H1 (cell line): ENCODE measurements at regions not wholly inside any gene's neighbourhood (a gene's known extent, or its start where the extent isn't known, plus 50 kb on each side); places are given as distances from the start of the nearest gene placed in this dataset.

Source experiments
- CTCF ChIA-PET: fragments of 300-600 bp; sonication (Branson Sonifier 250); formaldehyde crosslinking; loops from one replicate; lab custom pipeline; 2021; ENCODE audit not compliant: partially characterized antibody; lab: Charles Lee
- POLR2A ChIA-PET: fragments of 300-600 bp; sonication (Branson Sonifier 250); formaldehyde crosslinking; loops from one replicate; lab custom pipeline; 2021; ENCODE audit warnings: inconsistent platforms; ENCODE audit not compliant: partially characterized antibody; lab: Charles Lee
- DNase-seq, 2 experiments: peaks; one replicate each; pipeline versions ENCODE4 v3.0.0 to v3.0.0-alpha.2; 2010 to 2022; ENCODE audit warnings: low spot score in 2 of 2, low read depth in 1 of 2, mixed read lengths in 1 of 2
- FAIRE-seq: peaks from 2 replicates; lab custom pipeline; 2011; peaks lifted over from hg19 to GRCh38; lab: Jason Lieb, UNC
- H2AFZ ChIP-seq: 2 replicates; pipeline ENCODE4 v1.8.1; 2012; ENCODE audit warnings: low read length, inconsistent platforms
- H2AK5ac ChIP-seq: 2 replicates; pipeline ENCODE4 v1.6.1; 2013; ENCODE audit warnings: low read depth, low read length
- H2BK120ac ChIP-seq: replicated peaks from 2 replicates; pipeline ENCODE3; 2013; ENCODE audit warnings: low read depth, low read length, inconsistent platforms
- H2BK12ac ChIP-seq: 2 replicates; pipeline ENCODE4 v1.6.1; 2013; ENCODE audit warnings: low read depth, low read length
- H2BK15ac ChIP-seq: 2 replicates; pipeline ENCODE4 v1.6.1; 2013; ENCODE audit warnings: low read length
- H2BK20ac ChIP-seq: 2 replicates; pipeline ENCODE4 v1.6.1; 2013; ENCODE audit warnings: low read length
- H2BK5ac ChIP-seq: 2 replicates; pipeline ENCODE4 v1.6.1; 2013; ENCODE audit warnings: low read depth, low read length
- H3K14ac ChIP-seq: 2 replicates; pipeline ENCODE4 v1.6.1; 2013; ENCODE audit warnings: inconsistent platforms; ENCODE audit not compliant: insufficient read length
- H3K18ac ChIP-seq: 2 replicates; pipeline ENCODE4 v1.6.1; 2013; ENCODE audit warnings: low read length; ENCODE audit errors: extremely low read depth
- H3K23ac ChIP-seq: 2 replicates; pipeline ENCODE4 v1.6.1; 2013; ENCODE audit warnings: inconsistent platforms; ENCODE audit not compliant: insufficient read length
- H3K23me2 ChIP-seq: 2 replicates; pipeline ENCODE4 v1.6.1; 2013; ENCODE audit warnings: low read depth, low read length
- H3K27ac ChIP-seq: 2 replicates; pipeline ENCODE4 v1.6.1; 2011; ENCODE audit warnings: low read depth, low read length, inconsistent platforms
- H3K27me3 ChIP-seq, 4 experiments: replicated peaks in 1 of 4; 1 replicate in 1 of 4; 2 replicates in 3 of 4; pipeline versions ENCODE4 v1.6.1 to v1.8.1; 2011 to 2013; ENCODE audit warnings: low read length in 3 of 4, mild to moderate bottlenecking in 3 of 4, inconsistent platforms in 2 of 4, mixed read lengths in 2 of 4, moderate library complexity in 1 of 4; ENCODE audit not compliant: control insufficient read depth in 3 of 4, insufficient read depth in 3 of 4; ENCODE audit errors: extremely low read depth in 1 of 4
- H3K36me3 ChIP-seq, 4 experiments: 2 replicates each; pipeline versions ENCODE4 v1.6.1 to v1.8.1; 2011 to 2013; ENCODE audit warnings: mild to moderate bottlenecking in 4 of 4, low read length in 3 of 4, moderate library complexity in 2 of 4, control low read depth in 1 of 4, inconsistent platforms in 1 of 4; ENCODE audit not compliant: insufficient read depth in 4 of 4, control insufficient read depth in 2 of 4
- H3K4ac ChIP-seq: replicated peaks from 2 replicates; pipeline ENCODE3; 2013; ENCODE audit warnings: low read length, low read depth, mixed read lengths, inconsistent platforms; ENCODE audit not compliant: insufficient read length
- H3K4me1 ChIP-seq, 4 experiments: replicated peaks in 1 of 4; 1 replicate in 1 of 4; 2 replicates in 3 of 4; pipeline versions ENCODE4 v1.6.1 to v1.8.1; 2011 to 2013; ENCODE audit warnings: low read length in 3 of 4, inconsistent platforms in 2 of 4, mixed read lengths in 1 of 4; ENCODE audit not compliant: insufficient read depth in 4 of 4, control insufficient read depth in 3 of 4
- H3K4me2 ChIP-seq, 2 experiments: 2 replicates each; pipeline versions ENCODE4 v1.6.1 to v1.8.1; 2011 to 2013; ENCODE audit warnings: low read depth in 2 of 2, low read length in 2 of 2, control low read depth in 1 of 2, inconsistent platforms in 1 of 2, mild to moderate bottlenecking in 1 of 2; ENCODE audit not compliant: insufficient read depth in 1 of 2
- H3K4me3 ChIP-seq, 4 experiments: fragments of 200-600, 300-600 bp in 1 of 4; sonication (generic), shearing (Covaris generic), sonication (Bioruptor Twin) in 1 of 4; 2 replicates each; pipeline versions ENCODE4 v1.5.1 to v1.8.1; 2011 to 2016; ENCODE audit warnings: low read length in 4 of 4, low read depth in 3 of 4, control low read depth in 2 of 4, inconsistent platforms in 2 of 4, mild to moderate bottlenecking in 2 of 4, mixed read lengths in 1 of 4, moderate library complexity in 1 of 4; ENCODE audit not compliant: insufficient read depth in 2 of 4; ENCODE audit errors: extremely low read depth in 1 of 4
- H3K56ac ChIP-seq: replicated peaks from 2 replicates; pipeline ENCODE3; 2013; ENCODE audit warnings: low read depth, mild to moderate bottlenecking, mixed read lengths, low read length, inconsistent platforms; ENCODE audit not compliant: insufficient read length
- H3K79me1 ChIP-seq: 2 replicates; pipeline ENCODE4 v1.6.1; 2013; ENCODE audit warnings: low read depth, low read length, control low read depth
- H3K79me2 ChIP-seq, 2 experiments: 2 replicates each; pipeline versions ENCODE4 v1.6.1 to v1.8.1; 2012 to 2013; ENCODE audit warnings: low read length in 2 of 2, mild to moderate bottlenecking in 2 of 2, inconsistent platforms in 1 of 2; ENCODE audit not compliant: insufficient read depth in 2 of 2, control insufficient read depth in 1 of 2
- H3K9ac ChIP-seq, 4 experiments: replicated peaks in 1 of 4; 1 replicate in 1 of 4; 2 replicates in 3 of 4; pipeline versions ENCODE4 v1.6.1 to v1.8.1; 2011 to 2013; ENCODE audit warnings: low read depth in 3 of 4, low read length in 3 of 4, control low read depth in 2 of 4, mild to moderate bottlenecking in 2 of 4, moderate library complexity in 2 of 4, inconsistent platforms in 1 of 4; ENCODE audit errors: extremely low read depth in 1 of 4
- H3K9me3 ChIP-seq, 2 experiments: 2 replicates each; pipeline versions ENCODE4 v1.6.1 to v1.8.1; 2012 to 2013; ENCODE audit warnings: mild to moderate bottlenecking in 2 of 2, moderate library complexity in 2 of 2, control low read depth in 1 of 2, inconsistent platforms in 1 of 2, low read depth in 1 of 2, low read length in 1 of 2, mixed read lengths in 1 of 2; ENCODE audit not compliant: insufficient read depth in 2 of 2
- H4K20me1 ChIP-seq, 2 experiments: replicated peaks in 1 of 2; 2 replicates each; pipeline versions ENCODE3 to v1.8.1; 2011 to 2013; ENCODE audit warnings: inconsistent platforms in 2 of 2, low read length in 2 of 2, mild to moderate bottlenecking in 1 of 2; ENCODE audit not compliant: insufficient read depth in 2 of 2, control insufficient read depth in 1 of 2
- H4K5ac ChIP-seq: 2 replicates; pipeline ENCODE4 v1.6.1; 2013; ENCODE audit warnings: low read length, low read depth, mixed read lengths, inconsistent platforms; ENCODE audit not compliant: insufficient read length
- H4K8ac ChIP-seq: 2 replicates; pipeline ENCODE4 v1.8.0; 2013; ENCODE audit warnings: mild to moderate bottlenecking, moderate library complexity, low read length, inconsistent platforms; ENCODE audit not compliant: insufficient read depth; ENCODE audit errors: extremely low read depth
- H4K91ac ChIP-seq: replicated peaks from 2 replicates; pipeline ENCODE3; 2013; ENCODE audit warnings: low read length, mixed read lengths, inconsistent platforms; ENCODE audit not compliant: insufficient read length
- CEBPB ChIP-seq: IDR thresholded peaks from 2 replicates; pipeline ENCODE4 v1.6.1; 2012; ENCODE audit warnings: low read depth, low read length
- ZNF274 ChIP-seq: IDR thresholded peaks from 2 replicates; pipeline ENCODE4 v1.7.0; 2012; ENCODE audit warnings: low read length, borderline replicate concordance; ENCODE audit errors: extremely low read depth
- WGBS, 2 experiments: shearing (Covaris generic) in 1 of 2; methylation state at CpG; one replicate each; pipeline versions ENCODE4 v1.1.6 to v1.1.7; 2013 to 2015; ENCODE audit warnings: low lambda C conversion rate in 2 of 2, mixed read lengths in 2 of 2, inconsistent platforms in 1 of 2, low coverage in 1 of 2, missing lambda C conversion rate in 1 of 2; ENCODE audit not compliant: insufficient replicate concordance in 2 of 2, insufficient coverage in 1 of 2, insufficient read length in 1 of 2; ENCODE audit errors: extremely low coverage in 1 of 2, missing lambda C conversion rate in 1 of 2; 5-methylcytosine and 5-hydroxymethylcytosine counted together

GRCh38 chr1:38235705-38236104, 189.1 kb upstream of the POU3F1 start:
- H2BK5ac ChIP-seq, result no peak overlapping the region
- no peak overlapping the region for H2BK20ac ChIP-seq
- H3K79me1 ChIP-seq, result no peaks in the 10 kb centered on the region
- no peak overlapping the region for H3K14ac ChIP-seq
- no peak for FAIRE-seq
- H3K27ac ChIP-seq, result no peak overlapping the region
- H2BK12ac ChIP-seq, result no peak overlapping the region
- H3K23ac ChIP-seq, result no peak overlapping the region
- DNase-seq, result no peak
- peaks cover 0 to 6% of the 10 kb centered on the region in 2 experiments; a peak in 1 of 4 replicates for H3K9me3 ChIP-seq
- H2AK5ac ChIP-seq, result no peak overlapping the region
- ChIA-PET CTCF (interaction anchor here (1.2 to 1.7 kb wide), 5 partner anchors 11 to 97 kb away, joined by 3 to 6 read pairs (median 4); no protein-coding TSS in a partner anchor), POLR2A (interaction anchor here (1.3 kb wide), 1 partner anchor 12 kb away, joined by 3 read pairs; no protein-coding TSS in a partner anchor)
- no peak overlapping the region for H3K4me3 ChIP-seq
- TF ChIP-seq CEBPB, result peak; percentile 58; the same call in 1 of the 2 replicates
- no peak for TF ChIP-seq ZNF274
- H2AFZ ChIP-seq, result no peak overlapping the region
- H4K20me1 ChIP-seq, result no peaks in the 10 kb centered on the region
- H3K4ac ChIP-seq, result no peak overlapping the region
- H3K27me3 ChIP-seq, result no peaks in the 10 kb centered on the region; a peak in 2 of 7 replicates
- no peak overlapping the region for H2BK15ac ChIP-seq
- H3K18ac ChIP-seq, result no peak overlapping the region; the same call in 1 of the 2 replicates
- peaks cover 2% of the 10 kb centered on the region; the same call in 1 of the 2 replicates for H3K23me2 ChIP-seq
- no peaks in the 10 kb centered on the region for H3K79me2 ChIP-seq
- WGBS, 2 experiments, result 94% methylated on average over 3 of the region's 3 CpGs; no CpG with 5 or more reads in 1 of the 2 experiments
- H2BK120ac ChIP-seq, result no peak overlapping the region
- H3K36me3 ChIP-seq, result no peaks in the 10 kb centered on the region
- H3K4me1 ChIP-seq, result no peaks in the 10 kb centered on the region
- no peak overlapping the region for H4K8ac ChIP-seq
- H3K9ac ChIP-seq, result no peak overlapping the region
- H3K56ac ChIP-seq, result no peak overlapping the region
- no peak overlapping the region for H3K4me2 ChIP-seq
- no peak overlapping the region for H4K91ac ChIP-seq
- no peak overlapping the region for H4K5ac ChIP-seq
